ENCODE measurements at regions not wholly inside any gene's neighbourhood (a gene's known extent, or its start where the extent isn't known, plus 50 kb on each side); places are given as distances from the start of the nearest gene placed in this dataset.

DNA sequence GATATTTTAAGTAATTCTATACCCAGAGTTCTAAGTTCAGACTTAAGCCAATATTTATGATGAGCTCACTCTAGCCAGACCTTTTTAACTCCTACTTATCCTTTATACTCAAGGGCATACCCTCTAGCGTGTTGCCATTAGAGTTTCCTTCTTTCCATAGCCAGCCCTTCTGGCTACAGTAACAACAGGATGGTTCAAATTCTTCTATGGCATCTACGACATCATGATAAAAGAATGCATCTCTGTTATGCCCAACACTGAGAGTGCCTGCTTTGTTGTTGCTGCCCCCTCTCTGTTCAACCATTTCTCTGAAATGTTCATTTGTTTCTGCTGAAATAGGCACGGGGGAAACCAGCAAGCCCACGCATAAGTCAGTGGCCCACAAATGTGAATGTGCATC lies 104.5 kb downstream of the UBE2NL start:
- 63% methylated on average over 4 of the region's 4 CpGs for WGBS (ENCODE audit: low lambda C conversion rate, missing lambda C conversion rate)
- no peaks in the 10 kb centered on the region for H3K79me2 ChIP-seq
- no peaks in the 10 kb centered on the region for H3K27me3 ChIP-seq
- no peaks in the 10 kb centered on the region for H3K36me3 ChIP-seq (replicated peaks; ENCODE audit: insufficient read depth, low read depth)
- H3K4me3 ChIP-seq = no peak overlapping the region
- DNase-seq (ENCODE audit: low spot score) = no peak
- H3K27ac ChIP-seq = no peak overlapping the region
- no peaks in the 10 kb centered on the region for H3K4me1 ChIP-seq (ENCODE audit: insufficient read depth)
- no peak overlapping the region for H2AFZ ChIP-seq
- no peaks in the 10 kb centered on the region for H3K9me2 ChIP-seq (replicated peaks; ENCODE audit: insufficient read depth)
- no peaks in the 10 kb centered on the region for H3K9me3 ChIP-seq (ENCODE audit: low read depth)
- TF ChIP-seq EZH2phosphoT487 (IDR thresholded peaks at IDR 0.05; ENCODE audit: low read depth, severe bottlenecking, unreplicated experiment) = no peak
- TF ChIP-seq, protein P1, sequence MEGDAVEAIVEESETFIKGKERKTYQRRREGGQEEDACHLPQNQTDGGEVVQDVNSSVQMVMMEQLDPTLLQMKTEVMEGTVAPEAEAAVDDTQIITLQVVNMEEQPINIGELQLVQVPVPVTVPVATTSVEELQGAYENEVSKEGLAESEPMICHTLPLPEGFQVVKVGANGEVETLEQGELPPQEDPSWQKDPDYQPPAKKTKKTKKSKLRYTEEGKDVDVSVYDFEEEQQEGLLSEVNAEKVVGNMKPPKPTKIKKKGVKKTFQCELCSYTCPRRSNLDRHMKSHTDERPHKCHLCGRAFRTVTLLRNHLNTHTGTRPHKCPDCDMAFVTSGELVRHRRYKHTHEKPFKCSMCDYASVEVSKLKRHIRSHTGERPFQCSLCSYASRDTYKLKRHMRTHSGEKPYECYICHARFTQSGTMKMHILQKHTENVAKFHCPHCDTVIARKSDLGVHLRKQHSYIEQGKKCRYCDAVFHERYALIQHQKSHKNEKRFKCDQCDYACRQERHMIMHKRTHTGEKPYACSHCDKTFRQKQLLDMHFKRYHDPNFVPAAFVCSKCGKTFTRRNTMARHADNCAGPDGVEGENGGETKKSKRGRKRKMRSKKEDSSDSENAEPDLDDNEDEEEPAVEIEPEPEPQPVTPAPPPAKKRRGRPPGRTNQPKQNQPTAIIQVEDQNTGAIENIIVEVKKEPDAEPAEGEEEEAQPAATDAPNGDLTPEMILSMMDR (IDR thresholded peaks at IDR 0.05; ENCODE audit: poor library complexity) = no peak
- TF ChIP-seq EZH2 (IDR thresholded peaks at IDR 0.05; ENCODE audit: borderline replicate concordance) = no peak
- H3K4me2 ChIP-seq = no peak overlapping the region
- H4K20me1 ChIP-seq (ENCODE audit: insufficient read depth, poor library complexity, severe bottlenecking) = no peaks in the 10 kb centered on the region

DNA sequence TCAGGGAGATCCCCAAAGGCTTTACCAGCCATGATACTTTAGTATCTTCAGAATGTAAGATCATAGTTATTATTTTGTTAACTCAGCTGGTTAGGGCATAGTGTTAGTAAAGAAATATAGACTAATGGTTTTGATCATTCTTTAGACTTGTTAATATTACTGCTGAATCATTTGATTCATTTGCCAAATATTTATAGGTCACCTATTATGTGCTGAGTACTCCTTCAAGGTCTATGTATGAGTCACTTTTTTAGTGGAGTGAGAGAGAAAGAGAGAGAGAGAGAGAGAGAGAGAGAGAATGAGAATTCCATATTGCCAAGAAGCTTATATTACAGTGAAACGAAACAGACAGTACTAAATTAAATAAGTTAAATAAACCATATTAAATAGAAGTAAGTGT lies 110.3 kb downstream of the UBE2NL start:
- Histone ChIP-seq H3K79me2 (no peaks in the 10 kb centered on the region), H3K4me3 (no peak overlapping the region), H3K9me2 (replicated peaks; ENCODE audit: insufficient read depth) (no peaks in the 10 kb centered on the region), H3K27ac (no peak overlapping the region), H3K4me1 (ENCODE audit: insufficient read depth) (no peaks in the 10 kb centered on the region), H2AFZ (no peak overlapping the region), H3K4me2 (no peak overlapping the region), H3K27me3 (no peaks in the 10 kb centered on the region), H3K36me3 (replicated peaks; ENCODE audit: insufficient read depth, low read depth) (no peaks in the 10 kb centered on the region), H3K9me3 (ENCODE audit: low read depth) (no peaks in the 10 kb centered on the region), H4K20me1 (ENCODE audit: insufficient read depth, poor library complexity, severe bottlenecking) (no peaks in the 10 kb centered on the region)
- DNase-seq (ENCODE audit: low spot score) = no peak
- 94% methylated on average over 1 of the region's 1 CpG for WGBS (ENCODE audit: low lambda C conversion rate, missing lambda C conversion rate)
- no peak for TF ChIP-seq EZH2 (IDR thresholded peaks at IDR 0.05; ENCODE audit: borderline replicate concordance)

DNA sequence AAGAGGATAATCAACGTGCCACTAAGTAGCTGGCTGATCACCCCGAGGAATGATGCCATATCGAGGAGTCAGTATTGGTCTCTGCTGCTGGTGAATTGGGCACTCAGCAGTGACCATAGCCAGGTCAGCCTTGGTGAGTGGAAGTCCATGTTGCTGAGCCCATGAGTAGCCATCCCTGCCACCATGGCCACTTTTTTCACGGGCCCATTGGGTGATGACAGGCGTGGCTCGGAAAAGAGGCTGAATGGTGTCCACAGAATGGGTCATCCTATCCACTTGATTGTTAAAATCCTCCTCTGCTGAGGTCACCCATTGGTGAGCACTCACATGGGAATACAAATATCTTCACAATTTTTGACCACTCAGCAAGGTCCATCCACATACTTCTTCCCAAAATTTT lies 114.4 kb downstream of the UBE2NL start:
- no peaks in the 10 kb centered on the region for H3K9me2 ChIP-seq (replicated peaks; ENCODE audit: insufficient read depth)
- no peak overlapping the region for H2AFZ ChIP-seq
- no peaks in the 10 kb centered on the region for H3K36me3 ChIP-seq (replicated peaks; ENCODE audit: insufficient read depth, low read depth)
- TF ChIP-seq, protein P1 (IDR thresholded peaks at IDR 0.05; ENCODE audit: poor library complexity) = no peak
- TF ChIP-seq EZH2 (IDR thresholded peaks at IDR 0.05; ENCODE audit: borderline replicate concordance) = no peak
- no peak overlapping the region for H3K4me2 ChIP-seq
- no peaks in the 10 kb centered on the region for H3K27me3 ChIP-seq
- no peaks in the 10 kb centered on the region for H3K79me2 ChIP-seq
- H3K4me1 ChIP-seq (ENCODE audit: insufficient read depth) = no peaks in the 10 kb centered on the region
- no peak overlapping the region for H3K27ac ChIP-seq
- WGBS (ENCODE audit: low lambda C conversion rate, missing lambda C conversion rate) = 81% methylated on average over 6 of the region's 6 CpGs
- H3K4me3 ChIP-seq = no peak overlapping the region
- no peak for DNase-seq (ENCODE audit: low spot score)
- H3K9me3 ChIP-seq (ENCODE audit: low read depth) = no peaks in the 10 kb centered on the region
- H4K20me1 ChIP-seq (ENCODE audit: insufficient read depth, poor library complexity, severe bottlenecking) = no peaks in the 10 kb centered on the region

DNA sequence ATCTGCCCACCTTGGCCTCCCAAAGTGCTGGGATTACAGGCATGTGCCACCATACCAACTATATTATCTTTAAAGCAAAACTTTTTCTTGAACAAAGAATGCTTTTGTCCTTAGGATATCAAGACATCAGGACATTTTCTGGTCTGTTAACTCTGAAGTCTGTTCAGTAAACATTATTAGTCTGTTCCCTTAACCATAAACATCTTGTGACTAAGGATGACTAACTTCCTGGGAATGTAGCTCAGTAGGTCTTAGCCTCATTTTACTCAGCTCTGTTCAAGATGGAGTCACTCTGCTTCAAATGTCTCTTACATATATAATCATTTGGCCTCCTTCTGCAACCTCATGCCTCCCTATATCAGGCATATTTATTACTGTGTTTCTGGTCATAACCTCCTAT lies 122.9 kb downstream of the UBE2NL start:
- Histone ChIP-seq H2AFZ (no peak overlapping the region), H3K9me3 (ENCODE audit: low read depth) (no peaks in the 10 kb centered on the region), H3K36me3 (replicated peaks; ENCODE audit: insufficient read depth, low read depth) (no peaks in the 10 kb centered on the region), H4K20me1 (ENCODE audit: insufficient read depth, poor library complexity, severe bottlenecking) (no peaks in the 10 kb centered on the region), H3K79me2 (no peaks in the 10 kb centered on the region), H3K4me1 (ENCODE audit: insufficient read depth) (no peaks in the 10 kb centered on the region), H3K27ac (peak overlapping the region; percentile 44), H3K4me2 (no peak overlapping the region), H3K9me2 (replicated peaks; ENCODE audit: insufficient read depth) (no peaks in the 10 kb centered on the region), H3K4me3 (no peak overlapping the region), H3K27me3 (no peaks in the 10 kb centered on the region)
- TF ChIP-seq, protein P1 (IDR thresholded peaks at IDR 0.05; ENCODE audit: poor library complexity) = no peak
- TF ChIP-seq EZH2phosphoT487 (IDR thresholded peaks at IDR 0.05; ENCODE audit: low read depth, severe bottlenecking, unreplicated experiment) (no peak), EZH2 (IDR thresholded peaks at IDR 0.05; ENCODE audit: borderline replicate concordance) (no peak)
- DNase-seq (ENCODE audit: low spot score) = peak; percentile 8

All from hepatocyte (in vitro differentiated cells).